ENCODE measurements at regions not wholly inside any gene's neighbourhood (a gene's known extent, or its start where the extent isn't known, plus 50 kb on each side); places are given as distances from the start of the nearest gene placed in this dataset.

DNA sequence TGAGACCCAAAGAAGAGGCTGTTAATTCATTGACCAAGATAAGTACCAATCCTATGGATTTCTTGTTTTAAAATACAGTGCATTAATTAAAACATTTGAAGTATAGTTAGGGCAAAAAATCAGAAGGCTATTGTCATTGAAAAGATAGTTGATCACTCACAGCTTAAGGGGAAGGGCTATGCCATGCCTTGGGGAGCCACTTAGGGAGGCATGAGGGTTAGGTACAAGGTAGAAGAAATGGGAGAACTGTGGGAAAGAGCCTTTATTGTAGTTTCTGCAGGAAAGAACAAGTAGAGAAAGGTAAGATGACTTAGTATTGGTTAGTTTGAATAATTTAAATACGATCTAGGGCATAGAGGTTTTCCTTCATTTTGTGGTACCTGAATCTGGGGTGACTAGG lies 1285.5 kb upstream of the TMEFF2 start (continued):
- TF ChIP-seq EZH2 (IDR thresholded peaks at IDR 0.05) (no peak), RAD21 (IDR thresholded peaks at IDR 0.05; ENCODE audit: low read depth) (no peak), CTCF (IDR thresholded peaks at IDR 0.05 in 2 of 3, conservative IDR thresholded peaks at IDR 0.05 in 1 of 3; ENCODE audit: borderline replicate concordance in 1 of 3, insufficient read depth in 1 of 3, low read depth in 2 of 3, low read length in 2 of 3) (no peak), JUND (IDR thresholded peaks at IDR 0.05) (no peak), SP1 (IDR thresholded peaks at IDR 0.05; ENCODE audit: low read depth) (no peak), EGR1 (IDR thresholded peaks at IDR 0.05; ENCODE audit: low read depth) (no peak), EZH2phosphoT487 (IDR thresholded peaks at IDR 0.05; ENCODE audit: borderline replicate concordance) (no peak), ZBTB33 (IDR thresholded peaks at IDR 0.05; ENCODE audit: extremely low read depth, insufficient replicate concordance, low read length) (no peak)

GRCh38 chr2:193476171-193476800 lies 1281.6 kb upstream of the TMEFF2 start:
- Histone ChIP-seq H3K9ac (ENCODE audit: low read length) (no peak overlapping the region), H3K9me3 (ENCODE audit: control insufficient read depth in 1 of 2, insufficient read depth in 1 of 2, low read depth in 1 of 2, low read length in 2 of 2) (no peaks in the 10 kb centered on the region), H3K4me1 (ENCODE audit: control insufficient read depth in 1 of 2, insufficient read depth in 2 of 2, low read length in 2 of 2) (no peaks in the 10 kb centered on the region), H3K4me3 (replicated peaks in 1 of 2; ENCODE audit: low read depth in 1 of 2, low read length in 2 of 2) (no peak overlapping the region), H3K4me2 (ENCODE audit: low read length) (no peak overlapping the region), H2AFZ (ENCODE audit: low read depth, low read length, poor library complexity, severe bottlenecking) (no peak overlapping the region), H3K27ac (ENCODE audit: low read depth, low read length) (no peak overlapping the region), H3K9me2 (ENCODE audit: insufficient read depth) (no peaks in the 10 kb centered on the region), H3K27me3 (ENCODE audit: insufficient read depth, low read length) (no peaks in the 10 kb centered on the region), H4K20me1 (ENCODE audit: insufficient read depth) (no peaks in the 10 kb centered on the region), H3K36me3 (ENCODE audit: control insufficient read depth in 1 of 2, insufficient read depth in 2 of 2, low read length in 2 of 2) (no peaks in the 10 kb centered on the region), H3K79me2 (ENCODE audit: insufficient read depth, low read length) (no peaks in the 10 kb centered on the region)
- ATAC-seq (no peak), DNase-seq (ENCODE audit: low read depth, low spot score) (no peak)
- no TSS peak for BruUV-seq (replicated peaks)
- CTCF ChIA-PET, result no interaction called here
- POLR2A ChIA-PET, result no interaction called here
- intact Hi-C loops (cut with micrococcal nuclease), result no loop called here
- RAD21 ChIA-PET (ENCODE audit: low non-redundant PET in 1 of 2, low total read pairs in 2 of 2, uncharacterized antibody in 2 of 2, unreplicated experiment in 2 of 2), result no interaction called here
- TF ChIP-seq YY1 (IDR thresholded peaks at IDR 0.05; ENCODE audit: extremely low read depth, insufficient replicate concordance, low read depth, low read length) (no peak), POLR2AphosphoS5 (IDR thresholded peaks at IDR 0.05; ENCODE audit: low read depth, low read length) (no peak), RAD21 (IDR thresholded peaks at IDR 0.05; ENCODE audit: low read depth) (no peak), POLR2A (IDR thresholded peaks at IDR 0.05; ENCODE audit: borderline replicate concordance, extremely low read depth, insufficient read depth, insufficient read length) (no peak), CTCF (IDR thresholded peaks at IDR 0.05 in 2 of 3, conservative IDR thresholded peaks at IDR 0.05 in 1 of 3; ENCODE audit: borderline replicate concordance in 1 of 3, insufficient read depth in 1 of 3, low read depth in 2 of 3, low read length in 2 of 3) (no peak), CBX3 (IDR thresholded peaks at IDR 0.05; ENCODE audit: low read depth) (no peak), ELF1 (IDR thresholded peaks at IDR 0.05; ENCODE audit: borderline replicate concordance, low read depth) (no peak), SP1 (IDR thresholded peaks at IDR 0.05; ENCODE audit: low read depth) (no peak), ZNF274 (IDR thresholded peaks at IDR 0.05; ENCODE audit: low read depth, low read length) (no peak), EZH2 (IDR thresholded peaks at IDR 0.05) (no peak), MAX (IDR thresholded peaks at IDR 0.05) (no peak), ATF3 (IDR thresholded peaks at IDR 0.05) (no peak)

Data from HCT116 (cell line).